ENCODE measurements at regions not wholly inside any gene's neighbourhood (a gene's known extent, or its start where the extent isn't known, plus 50 kb on each side); places are given as distances from the start of the nearest gene placed in this dataset.
"Not testable (repeated sequence)": the region's sequence is repeated elsewhere in the genome, so short reads cannot be mapped to it uniquely, and the experiment has no call there.

DNA sequence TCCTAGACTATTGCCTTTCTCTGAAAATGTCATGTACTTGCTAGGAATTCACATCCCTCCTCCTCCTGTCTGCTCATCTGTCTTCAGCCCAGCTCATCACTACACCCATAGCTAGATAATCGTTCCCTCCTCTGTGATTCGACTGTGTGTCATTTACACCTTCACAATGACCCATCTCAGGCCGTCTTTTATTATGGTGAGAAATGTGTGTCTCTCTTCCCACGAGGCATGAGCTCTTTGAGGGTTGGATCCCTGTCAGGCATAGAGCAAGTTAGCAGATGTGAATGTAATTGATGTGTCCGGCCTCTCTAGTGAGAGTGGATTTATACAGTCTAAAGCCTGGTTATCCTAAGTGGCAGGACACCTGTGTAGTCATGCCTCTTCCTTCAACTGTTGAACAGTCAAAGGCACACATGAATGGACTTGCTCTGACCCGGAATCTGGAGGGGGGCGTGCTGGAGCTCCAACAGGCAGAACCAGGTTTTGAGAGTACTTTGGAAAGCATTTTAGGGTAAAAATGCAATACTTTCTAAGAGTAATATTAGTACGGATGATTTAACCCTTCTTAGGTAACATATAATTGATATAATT lies 182.1 kb downstream of the UTRN start:
- Histone ChIP-seq H3K36me3 (ENCODE audit: control insufficient read depth, insufficient read depth, low read length) (no peaks in the 10 kb centered on the region), H3K56ac (ENCODE audit: low read length) (no peak overlapping the region), H4K5ac (ENCODE audit: low read length) (no peak overlapping the region), H3K23ac (ENCODE audit: low read length) (no peak overlapping the region), H3K9ac (ENCODE audit: low read length) (no peak overlapping the region), H3K27me3 (ENCODE audit: insufficient read depth, low read length, poor library complexity) (no peaks in the 10 kb centered on the region), H3K27ac (ENCODE audit: low read depth, low read length) (no peak overlapping the region), H3K79me2 (ENCODE audit: control insufficient read depth, insufficient read depth, low read length) (no peaks in the 10 kb centered on the region), H3K4me3 (ENCODE audit: low read length) (no peak overlapping the region), H3K18ac (ENCODE audit: low read length) (no peak overlapping the region), H2AK5ac (ENCODE audit: low read length) (no peak overlapping the region), H3K4me2 (ENCODE audit: low read length) (no peak overlapping the region), H3K79me1 (ENCODE audit: low read length) (no peaks in the 10 kb centered on the region), H4K8ac (ENCODE audit: low read depth, low read length) (no peak overlapping the region), H2BK15ac (replicated peaks; ENCODE audit: low read depth) (no peak overlapping the region), H3K4ac (ENCODE audit: low read depth, low read length) (no peak overlapping the region), H3K4me1 (ENCODE audit: control insufficient read depth, low read depth, low read length) (peaks cover 5% of the 10 kb centered on the region), H2BK120ac (ENCODE audit: low read depth, low read length) (no peak overlapping the region), H2BK5ac (ENCODE audit: low read length) (no peak overlapping the region)
- no CpG with 5 or more reads among the region's 8 CpGs for WGBS (ENCODE audit: extremely low coverage, insufficient coverage, low lambda C conversion rate)
- peak; percentile 39 for DNase-seq

- no CpG with 5 or more reads among the region's 2 CpGs for WGBS (ENCODE audit: extremely low coverage, insufficient coverage, low lambda C conversion rate)
- peaks cover 5% of the 10 kb centered on the region for H3K4me1 ChIP-seq (ENCODE audit: control insufficient read depth, low read depth, low read length)
- H3K4me2 ChIP-seq (ENCODE audit: low read length) = no peak overlapping the region
- no peak overlapping the region for H2BK120ac ChIP-seq (ENCODE audit: low read depth, low read length)
- H3K56ac ChIP-seq (ENCODE audit: low read length) = no peak overlapping the region
- no peak overlapping the region for H4K8ac ChIP-seq (ENCODE audit: low read depth, low read length)
- no peaks in the 10 kb centered on the region for H3K79me1 ChIP-seq (ENCODE audit: low read length)
- H2BK15ac ChIP-seq (replicated peaks; ENCODE audit: low read depth) = no peak overlapping the region
- no peak overlapping the region for H3K4me3 ChIP-seq (ENCODE audit: low read length)
- no peak overlapping the region for H3K23ac ChIP-seq (ENCODE audit: low read length)
- H3K18ac ChIP-seq (ENCODE audit: low read length) = no peak overlapping the region
- no peak overlapping the region for H2BK5ac ChIP-seq (ENCODE audit: low read length)
- H2AK5ac ChIP-seq (ENCODE audit: low read length) = no peak overlapping the region
- peak; percentile 58 for DNase-seq
- H3K27me3 ChIP-seq (ENCODE audit: insufficient read depth, low read length, poor library complexity) = no peaks in the 10 kb centered on the region
- H3K9ac ChIP-seq (ENCODE audit: low read length) = no peak overlapping the region
- no peak overlapping the region for H3K27ac ChIP-seq (ENCODE audit: low read depth, low read length)
- no peak overlapping the region for H3K4ac ChIP-seq (ENCODE audit: low read depth, low read length)
- no peaks in the 10 kb centered on the region for H3K36me3 ChIP-seq (ENCODE audit: control insufficient read depth, insufficient read depth, low read length)
- H3K79me2 ChIP-seq (ENCODE audit: control insufficient read depth, insufficient read depth, low read length) = no peaks in the 10 kb centered on the region
- H4K5ac ChIP-seq (ENCODE audit: low read length) = no peak overlapping the region
These were observed 182.8 kb downstream of the UTRN start for GRCh38 chr6:144467921-144468320.

- no peak overlapping the region for H3K9ac ChIP-seq (ENCODE audit: low read length)
- no peak overlapping the region for H3K4ac ChIP-seq (ENCODE audit: low read depth, low read length)
- H3K4me3 ChIP-seq (ENCODE audit: low read length) = no peak overlapping the region
- no peak overlapping the region for H4K5ac ChIP-seq (ENCODE audit: low read length)
- no peak overlapping the region for H3K27ac ChIP-seq (ENCODE audit: low read depth, low read length)
- no peak overlapping the region for H4K8ac ChIP-seq (ENCODE audit: low read depth, low read length)
- H3K23ac ChIP-seq (ENCODE audit: low read length) = no peak overlapping the region
- H2BK120ac ChIP-seq (ENCODE audit: low read depth, low read length) = no peak overlapping the region
- no peak for DNase-seq
- no peaks in the 10 kb centered on the region for H3K79me2 ChIP-seq (ENCODE audit: control insufficient read depth, insufficient read depth, low read length)
- WGBS (ENCODE audit: extremely low coverage, insufficient coverage, low lambda C conversion rate) = no CpG with 5 or more reads among the region's 7 CpGs
- H3K27me3 ChIP-seq (ENCODE audit: insufficient read depth, low read length, poor library complexity) = no peaks in the 10 kb centered on the region
- no peak overlapping the region for H3K4me2 ChIP-seq (ENCODE audit: low read length)
- H2BK15ac ChIP-seq (replicated peaks; ENCODE audit: low read depth) = no peak overlapping the region
- H3K4me1 ChIP-seq (ENCODE audit: control insufficient read depth, low read depth, low read length) = peaks cover 5% of the 10 kb centered on the region
- H3K18ac ChIP-seq (ENCODE audit: low read length) = no peak overlapping the region
- H3K36me3 ChIP-seq (ENCODE audit: control insufficient read depth, insufficient read depth, low read length) = no peaks in the 10 kb centered on the region
- no peak overlapping the region for H2BK5ac ChIP-seq (ENCODE audit: low read length)
- H2AK5ac ChIP-seq (ENCODE audit: low read length) = no peak overlapping the region
- H3K56ac ChIP-seq (ENCODE audit: low read length) = no peak overlapping the region
- H3K79me1 ChIP-seq (ENCODE audit: low read length) = no peaks in the 10 kb centered on the region
These were observed 183.6 kb downstream of the UTRN start for GRCh38 chr6:144468709-144469108.

- Histone ChIP-seq H3K56ac (ENCODE audit: low read length) (no peak overlapping the region), H3K79me1 (ENCODE audit: low read length) (no peaks in the 10 kb centered on the region), H3K27me3 (ENCODE audit: insufficient read depth, low read length, poor library complexity) (no peaks in the 10 kb centered on the region), H3K4me1 (ENCODE audit: control insufficient read depth, low read depth, low read length) (peaks cover 5% of the 10 kb centered on the region), H4K5ac (ENCODE audit: low read length) (no peak overlapping the region), H4K8ac (ENCODE audit: low read depth, low read length) (no peak overlapping the region), H3K4me3 (ENCODE audit: low read length) (no peak overlapping the region), H3K4ac (ENCODE audit: low read depth, low read length) (no peak overlapping the region), H2BK15ac (replicated peaks; ENCODE audit: low read depth) (no peak overlapping the region), H2BK5ac (ENCODE audit: low read length) (no peak overlapping the region), H3K27ac (ENCODE audit: low read depth, low read length) (no peak overlapping the region), H3K18ac (ENCODE audit: low read length) (no peak overlapping the region), H3K36me3 (ENCODE audit: control insufficient read depth, insufficient read depth, low read length) (no peaks in the 10 kb centered on the region), H3K79me2 (ENCODE audit: control insufficient read depth, insufficient read depth, low read length) (no peaks in the 10 kb centered on the region), H3K9ac (ENCODE audit: low read length) (no peak overlapping the region), H2AK5ac (ENCODE audit: low read length) (no peak overlapping the region), H3K23ac (ENCODE audit: low read length) (no peak overlapping the region), H3K4me2 (ENCODE audit: low read length) (no peak overlapping the region), H2BK120ac (ENCODE audit: low read depth, low read length) (no peak overlapping the region)
- no CpG with 5 or more reads among the region's 1 CpG for WGBS (ENCODE audit: extremely low coverage, insufficient coverage, low lambda C conversion rate)
- no peak for DNase-seq
These were observed 184.0 kb downstream of the UTRN start for GRCh38 chr6:144469144-144469575.

DNA sequence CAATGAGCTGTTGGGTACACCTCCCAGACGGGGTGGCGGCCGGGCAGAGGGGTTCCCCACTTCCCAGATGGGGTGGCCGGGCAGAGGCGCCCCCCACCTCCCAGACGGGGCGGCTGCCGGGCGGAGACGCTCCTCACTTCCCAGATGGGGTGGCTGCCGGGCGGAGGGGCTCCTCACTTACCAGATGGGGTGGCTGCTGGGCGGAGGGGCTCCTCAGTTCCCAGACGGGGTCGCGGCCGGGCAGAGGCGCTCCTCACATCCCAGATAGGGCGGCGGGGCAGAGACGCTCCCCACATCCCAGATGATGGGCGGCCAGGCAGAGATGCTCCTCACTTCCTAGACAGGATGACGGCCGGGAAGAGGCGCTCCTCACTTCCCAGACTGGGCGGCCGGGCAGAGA lies 185.1 kb downstream of the UTRN start:
- not testable (repeated sequence) for H3K56ac ChIP-seq (ENCODE audit: low read length); H2BK15ac ChIP-seq (replicated peaks; ENCODE audit: low read depth); H3K4me1 ChIP-seq (ENCODE audit: control insufficient read depth, low read depth, low read length); DNase-seq; H3K4ac ChIP-seq (ENCODE audit: low read depth, low read length); H4K5ac ChIP-seq (ENCODE audit: low read length); H3K23ac ChIP-seq (ENCODE audit: low read length); H3K27ac ChIP-seq (ENCODE audit: low read depth, low read length); H3K4me2 ChIP-seq (ENCODE audit: low read length); H2BK5ac ChIP-seq (ENCODE audit: low read length); H4K8ac ChIP-seq (ENCODE audit: low read depth, low read length); H3K18ac ChIP-seq (ENCODE audit: low read length); H3K36me3 ChIP-seq (ENCODE audit: control insufficient read depth, insufficient read depth, low read length); H2AK5ac ChIP-seq (ENCODE audit: low read length); H3K27me3 ChIP-seq (ENCODE audit: insufficient read depth, low read length, poor library complexity); H3K4me3 ChIP-seq (ENCODE audit: low read length); H3K79me2 ChIP-seq (ENCODE audit: control insufficient read depth, insufficient read depth, low read length); H3K79me1 ChIP-seq (ENCODE audit: low read length); H2BK120ac ChIP-seq (ENCODE audit: low read depth, low read length); H3K9ac ChIP-seq (ENCODE audit: low read length)
- WGBS (ENCODE audit: extremely low coverage, insufficient coverage, low lambda C conversion rate) = no CpG with 5 or more reads among the region's 27 CpGs

GRCh38 chr6:144471986-144472385 lies 186.9 kb downstream of the UTRN start:
- no peaks in the 10 kb centered on the region for H3K36me3 ChIP-seq (ENCODE audit: control insufficient read depth, insufficient read depth, low read length)
- no peak overlapping the region for H4K8ac ChIP-seq (ENCODE audit: low read depth, low read length)
- no peak overlapping the region for H3K4me3 ChIP-seq (ENCODE audit: low read length)
- no peak overlapping the region for H3K4me2 ChIP-seq (ENCODE audit: low read length)
- no peaks in the 10 kb centered on the region for H3K27me3 ChIP-seq (ENCODE audit: insufficient read depth, low read length, poor library complexity)
- no peak overlapping the region for H3K56ac ChIP-seq (ENCODE audit: low read length)
- H2BK5ac ChIP-seq (ENCODE audit: low read length) = no peak overlapping the region
- DNase-seq = no peak
- H3K79me1 ChIP-seq (ENCODE audit: low read length) = no peaks in the 10 kb centered on the region
- H3K9ac ChIP-seq (ENCODE audit: low read length) = no peak overlapping the region
- no peak overlapping the region for H3K27ac ChIP-seq (ENCODE audit: low read depth, low read length)
- H3K4me1 ChIP-seq (ENCODE audit: control insufficient read depth, low read depth, low read length) = peaks cover 3% of the 10 kb centered on the region
- no CpG with 5 or more reads among the region's 3 CpGs for WGBS (ENCODE audit: extremely low coverage, insufficient coverage, low lambda C conversion rate)
- H2BK15ac ChIP-seq (replicated peaks; ENCODE audit: low read depth) = no peak overlapping the region
- H2AK5ac ChIP-seq (ENCODE audit: low read length) = no peak overlapping the region
- H2BK120ac ChIP-seq (ENCODE audit: low read depth, low read length) = no peak overlapping the region
- H4K5ac ChIP-seq (ENCODE audit: low read length) = no peak overlapping the region
- no peak overlapping the region for H3K18ac ChIP-seq (ENCODE audit: low read length)
- no peak overlapping the region for H3K4ac ChIP-seq (ENCODE audit: low read depth, low read length)
- no peaks in the 10 kb centered on the region for H3K79me2 ChIP-seq (ENCODE audit: control insufficient read depth, insufficient read depth, low read length)
- H3K23ac ChIP-seq (ENCODE audit: low read length) = no peak overlapping the region
